ENCODE measurements at regions not wholly inside any gene's neighbourhood (a gene's known extent, or its start where the extent isn't known, plus 50 kb on each side); places are given as distances from the start of the nearest gene placed in this dataset.

DNA sequence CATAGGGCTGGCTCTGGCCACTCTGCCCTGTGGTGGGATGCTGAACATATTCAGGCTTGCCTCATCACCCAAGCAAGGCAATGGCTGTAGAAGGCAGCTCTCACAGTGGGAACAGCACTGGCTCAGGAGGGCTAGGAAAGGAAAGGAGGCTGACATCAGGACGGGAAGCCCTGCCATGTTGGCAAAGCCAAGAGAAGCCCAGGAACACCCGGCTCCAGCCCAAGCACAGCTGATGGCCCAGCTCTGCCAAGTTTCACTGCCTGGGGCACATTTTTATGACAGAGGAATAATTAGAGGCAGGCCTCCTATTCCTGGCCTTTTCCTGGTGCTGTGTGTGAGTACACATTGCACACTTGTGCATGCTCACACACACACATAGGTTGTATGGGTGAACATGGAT, 163.6 kb upstream of the SMIM23 start:
- TF ChIP-seq, protein P1, sequence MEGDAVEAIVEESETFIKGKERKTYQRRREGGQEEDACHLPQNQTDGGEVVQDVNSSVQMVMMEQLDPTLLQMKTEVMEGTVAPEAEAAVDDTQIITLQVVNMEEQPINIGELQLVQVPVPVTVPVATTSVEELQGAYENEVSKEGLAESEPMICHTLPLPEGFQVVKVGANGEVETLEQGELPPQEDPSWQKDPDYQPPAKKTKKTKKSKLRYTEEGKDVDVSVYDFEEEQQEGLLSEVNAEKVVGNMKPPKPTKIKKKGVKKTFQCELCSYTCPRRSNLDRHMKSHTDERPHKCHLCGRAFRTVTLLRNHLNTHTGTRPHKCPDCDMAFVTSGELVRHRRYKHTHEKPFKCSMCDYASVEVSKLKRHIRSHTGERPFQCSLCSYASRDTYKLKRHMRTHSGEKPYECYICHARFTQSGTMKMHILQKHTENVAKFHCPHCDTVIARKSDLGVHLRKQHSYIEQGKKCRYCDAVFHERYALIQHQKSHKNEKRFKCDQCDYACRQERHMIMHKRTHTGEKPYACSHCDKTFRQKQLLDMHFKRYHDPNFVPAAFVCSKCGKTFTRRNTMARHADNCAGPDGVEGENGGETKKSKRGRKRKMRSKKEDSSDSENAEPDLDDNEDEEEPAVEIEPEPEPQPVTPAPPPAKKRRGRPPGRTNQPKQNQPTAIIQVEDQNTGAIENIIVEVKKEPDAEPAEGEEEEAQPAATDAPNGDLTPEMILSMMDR (IDR thresholded peaks at IDR 0.05): no peak
- ChIA-PET POLR2A (no interaction called here), CTCF (interaction anchor here (0.6 kb wide), 1 partner anchor 61 kb away, joined by 3 read pairs; no protein-coding TSS in a partner anchor)
- no peaks in the 10 kb centered on the region for H3K4me1 Mint-ChIP-seq
- ATAC-seq (ENCODE audit: low read depth): no peak
- H3K27ac Mint-ChIP-seq: no peak overlapping the region
- peaks cover 3% of the 10 kb centered on the region for H3K27me3 Mint-ChIP-seq
- no peak overlapping the region for H3K4me3 Mint-ChIP-seq
- no peak for DNase-seq
- no peaks in the 10 kb centered on the region for H3K36me3 Mint-ChIP-seq (ENCODE audit: low read depth)
- H3K9me3 Mint-ChIP-seq: no peaks in the 10 kb centered on the region
- intact Hi-C loops (cut with micrococcal nuclease): no loop called here

DNA sequence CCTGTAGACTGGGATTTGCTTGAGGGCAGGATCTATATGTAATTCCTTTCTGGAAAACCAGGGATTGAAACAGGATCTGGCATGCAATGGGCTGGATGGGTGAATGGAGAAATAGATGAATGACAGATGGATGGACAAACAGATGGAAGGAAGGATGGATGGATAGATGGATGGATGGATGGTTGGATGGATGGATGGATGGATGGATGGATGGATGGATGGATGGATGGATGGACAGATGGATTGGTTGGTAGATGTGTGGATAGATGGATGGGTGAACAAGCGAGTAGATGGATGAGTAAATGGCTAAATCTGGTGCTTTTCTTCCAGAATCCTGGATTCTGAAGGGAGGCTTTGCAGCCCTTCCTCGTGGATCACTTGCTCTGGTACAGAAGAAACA, 162.5 kb upstream of the SMIM23 start:
- no peaks in the 10 kb centered on the region for H3K36me3 Mint-ChIP-seq (ENCODE audit: low read depth)
- TF ChIP-seq, protein P1 (IDR thresholded peaks at IDR 0.05): no peak
- no peak for ATAC-seq (ENCODE audit: low read depth)
- ChIA-PET CTCF (no interaction called here), POLR2A (no interaction called here)
- no peaks in the 10 kb centered on the region for H3K9me3 Mint-ChIP-seq
- intact Hi-C loops (cut with micrococcal nuclease): no loop called here
- no peaks in the 10 kb centered on the region for H3K4me1 Mint-ChIP-seq
- H3K27me3 Mint-ChIP-seq: peaks cover 3% of the 10 kb centered on the region
- DNase-seq: no peak
- no peak overlapping the region for H3K27ac Mint-ChIP-seq
- H3K4me3 Mint-ChIP-seq: no peak overlapping the region

DNA sequence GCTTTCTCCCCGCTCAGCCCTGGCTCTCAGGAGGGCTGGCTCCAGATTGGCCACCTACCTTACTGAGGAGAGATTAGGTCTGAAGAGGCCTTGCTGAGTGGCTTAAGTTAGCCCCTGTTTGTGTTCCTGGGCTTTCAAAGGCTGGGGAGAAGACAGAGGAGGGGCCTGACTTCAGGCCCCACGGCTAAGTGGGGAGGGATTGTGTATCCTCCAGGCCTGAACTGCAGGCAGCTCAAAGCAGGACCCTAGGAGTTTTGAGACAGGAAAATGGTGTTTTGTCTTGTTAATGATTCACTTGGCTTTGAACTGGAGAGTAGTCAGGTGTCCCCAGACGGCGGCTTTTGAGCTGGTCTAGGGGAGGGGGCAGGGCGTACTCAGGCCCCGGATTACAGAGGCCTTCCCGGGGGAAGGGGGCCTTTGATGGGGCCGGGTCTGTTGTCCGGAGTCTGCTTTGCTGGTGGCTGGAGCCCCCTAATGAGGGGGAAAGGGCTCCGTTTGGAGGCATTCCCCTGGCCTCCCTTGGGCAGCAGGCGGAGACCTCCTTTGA, 162.0 kb upstream of the SMIM23 start:
- CTCF ChIA-PET: no interaction called here
- Mint-ChIP-seq H3K36me3 (ENCODE audit: low read depth) (no peaks in the 10 kb centered on the region), H3K27ac (no peak overlapping the region), H3K9me3 (no peaks in the 10 kb centered on the region), H3K4me1 (no peaks in the 10 kb centered on the region), H3K27me3 (peaks cover 8% of the 10 kb centered on the region), H3K4me3 (no peak overlapping the region)
- TF ChIP-seq, protein P1 (IDR thresholded peaks at IDR 0.05): no peak
- ATAC-seq (ENCODE audit: low read depth) (no peak), DNase-seq (no peak)
- POLR2A ChIA-PET: no interaction called here
- intact Hi-C loops (cut with micrococcal nuclease): no loop called here

DNA sequence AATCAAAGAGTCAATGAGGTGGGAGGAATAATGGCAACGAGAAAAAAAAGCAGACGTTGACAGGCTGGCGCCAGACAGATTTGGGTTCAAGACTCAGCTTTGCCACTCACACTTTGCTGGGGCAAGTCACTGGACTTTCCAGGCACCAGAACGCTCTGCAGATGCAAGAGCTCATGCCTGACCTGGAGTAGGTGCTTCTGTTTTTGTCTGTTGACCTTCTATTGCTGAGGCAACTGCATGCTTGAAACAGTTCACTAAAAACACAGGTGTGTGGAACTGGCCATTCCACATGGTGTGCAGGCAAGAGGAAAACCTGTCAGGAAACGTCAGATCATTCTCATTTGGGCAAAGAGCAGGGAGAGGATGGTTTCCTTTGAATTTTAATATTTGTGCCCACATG, 161.2 kb upstream of the SMIM23 start:
- ATAC-seq (ENCODE audit: low read depth): no peak
- Mint-ChIP-seq H3K27ac (no peak overlapping the region), H3K27me3 (peaks cover 10% of the 10 kb centered on the region), H3K4me3 (no peak overlapping the region), H3K9me3 (no peaks in the 10 kb centered on the region), H3K36me3 (ENCODE audit: low read depth) (no peaks in the 10 kb centered on the region), H3K4me1 (no peaks in the 10 kb centered on the region)
- no peak for DNase-seq
- TF ChIP-seq, protein P1 (IDR thresholded peaks at IDR 0.05): no peak
- POLR2A ChIA-PET: no interaction called here
- intact Hi-C loops (cut with micrococcal nuclease): no loop called here
- CTCF ChIA-PET: no interaction called here

DNA sequence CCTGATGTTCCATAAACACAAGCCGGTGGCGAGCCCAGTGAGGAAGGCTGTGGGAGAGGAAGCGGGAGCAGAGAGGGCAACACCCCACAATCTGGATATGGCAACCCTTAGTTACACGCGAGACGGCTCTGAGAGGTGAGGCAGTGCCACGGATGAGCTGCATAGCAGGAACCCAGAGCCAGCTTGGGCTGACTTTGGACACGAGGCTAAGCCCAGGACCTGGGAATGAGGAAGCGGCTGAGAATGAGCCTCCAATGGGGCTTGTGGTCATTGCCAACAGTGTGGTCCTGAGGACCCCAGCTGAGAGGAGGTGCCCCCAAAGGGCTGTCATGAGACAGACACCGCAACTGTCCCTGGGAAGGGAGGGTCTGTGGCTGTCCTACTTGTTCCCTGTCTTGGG, 160.0 kb upstream of the SMIM23 start:
- TF ChIP-seq, protein P1 (IDR thresholded peaks at IDR 0.05): no peak
- Mint-ChIP-seq H3K4me3 (no peak overlapping the region), H3K4me1 (no peaks in the 10 kb centered on the region), H3K27me3 (peaks cover 7% of the 10 kb centered on the region), H3K36me3 (ENCODE audit: low read depth) (no peaks in the 10 kb centered on the region), H3K9me3 (no peaks in the 10 kb centered on the region), H3K27ac (no peak overlapping the region)
- ChIA-PET CTCF (no interaction called here), POLR2A (no interaction called here)
- no peak for DNase-seq
- no peak for ATAC-seq (ENCODE audit: low read depth)
- intact Hi-C loops (cut with micrococcal nuclease): no loop called here

Measured in activated B cell treated with CpG ODN at 0.5 μM for 24 hours (primary cell).